ENCODE measurements at regions not wholly inside any gene's neighbourhood (a gene's known extent, or its start where the extent isn't known, plus 50 kb on each side); places are given as distances from the start of the nearest gene placed in this dataset.
A peak's percentile ranks its signal among the peaks of the same experiment; 100 is the strongest.
"Not testable (repeated sequence)": the region's sequence is repeated elsewhere in the genome, so short reads cannot be mapped to it uniquely, and the experiment has no call there.

GRCh38 chr6:167708501-167709094 lies 118.1 kb upstream of the AFDN start:
- no peak for DNase-seq (ENCODE audit: low read depth in 2 of 2)

GRCh38 chr6:167709196-167709595 lies 117.5 kb upstream of the AFDN start:
- DNase-seq (ENCODE audit: low read depth in 2 of 2) = no peak

GRCh38 chr6:167709776-167710336 lies 116.9 kb upstream of the AFDN start:
- not testable (repeated sequence) for DNase-seq (ENCODE audit: low read depth in 2 of 2)

- no peak for DNase-seq (ENCODE audit: low read depth in 2 of 2)
Measured at GRCh38 chr6:167710363-167710920, 116.3 kb upstream of the AFDN start.

GRCh38 chr6:167711211-167711610 lies 115.5 kb upstream of the AFDN start:
- DNase-seq (ENCODE audit: low read depth in 2 of 2) = no peak

- DNase-seq (ENCODE audit: low read depth in 2 of 2) = no peak
Measured at GRCh38 chr6:167711768-167712730, 114.7 kb upstream of the AFDN start.

GRCh38 chr6:167712731-167713475 lies 113.8 kb upstream of the AFDN start:
- no peak for DNase-seq (ENCODE audit: low read depth in 2 of 2)

GRCh38 chr6:167714152-167714551 lies 112.6 kb upstream of the AFDN start:
- peak in 1 of 2 donors; percentile 38 for DNase-seq (ENCODE audit: low read depth in 2 of 2)

- DNase-seq (ENCODE audit: low read depth in 2 of 2) = no peak
Measured at GRCh38 chr6:167717455-167717854, 109.3 kb upstream of the AFDN start.

GRCh38 chr6:167717867-167718266 lies 108.8 kb upstream of the AFDN start:
- DNase-seq (ENCODE audit: low read depth in 2 of 2) = no peak

- no peak for DNase-seq (ENCODE audit: low read depth in 2 of 2)
Measured at GRCh38 chr6:167719920-167720319, 106.8 kb upstream of the AFDN start.

- DNase-seq (ENCODE audit: low read depth in 2 of 2) = no peak
Measured at GRCh38 chr6:167720456-167721285, 106.0 kb upstream of the AFDN start.

GRCh38 chr6:167721291-167721690 lies 105.4 kb upstream of the AFDN start:
- DNase-seq (ENCODE audit: low read depth in 2 of 2) = no peak

GRCh38 chr6:167722634-167723309 lies 103.9 kb upstream of the AFDN start:
- DNase-seq (ENCODE audit: low read depth in 2 of 2) = no peak

- no peak for DNase-seq (ENCODE audit: low read depth in 2 of 2)
Measured at GRCh38 chr6:167726043-167726621, 100.6 kb upstream of the AFDN start.

GRCh38 chr6:167730441-167730840 lies 96.3 kb upstream of the AFDN start:
- DNase-seq (ENCODE audit: low read depth in 2 of 2) = no peak

GRCh38 chr6:167731216-167731615 lies 95.5 kb upstream of the AFDN start:
- DNase-seq (ENCODE audit: low read depth in 2 of 2) = no peak

GRCh38 chr6:167731731-167732422 lies 94.8 kb upstream of the AFDN start:
- DNase-seq (ENCODE audit: low read depth in 2 of 2) = no peak

Measured in lung microvascular endothelial cell (primary cell).